ENCODE measurements at regions not wholly inside any gene's neighbourhood (a gene's known extent, or its start where the extent isn't known, plus 50 kb on each side); places are given as distances from the start of the nearest gene placed in this dataset.

DNA sequence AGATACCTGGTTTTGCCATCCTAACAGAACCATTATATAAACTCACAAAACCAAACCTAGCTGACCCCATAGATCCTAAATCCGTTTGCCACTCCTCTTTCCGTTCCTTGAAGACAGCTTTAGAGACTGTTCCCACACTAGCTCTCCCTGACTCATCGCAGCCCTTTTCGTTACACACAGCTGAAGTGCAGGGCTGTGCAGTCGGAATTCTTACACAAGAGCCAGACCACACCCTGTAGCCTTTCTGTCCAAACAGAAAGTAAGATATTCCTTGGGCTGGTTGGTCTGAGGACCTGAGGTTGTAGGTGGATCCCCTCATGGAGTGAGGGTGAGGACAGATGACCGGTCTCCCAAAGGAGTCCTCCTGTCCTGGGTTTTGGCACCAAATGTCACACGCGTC lies 56.7 kb upstream of the NAA35 start:
- no peak for DNase-seq

DNA sequence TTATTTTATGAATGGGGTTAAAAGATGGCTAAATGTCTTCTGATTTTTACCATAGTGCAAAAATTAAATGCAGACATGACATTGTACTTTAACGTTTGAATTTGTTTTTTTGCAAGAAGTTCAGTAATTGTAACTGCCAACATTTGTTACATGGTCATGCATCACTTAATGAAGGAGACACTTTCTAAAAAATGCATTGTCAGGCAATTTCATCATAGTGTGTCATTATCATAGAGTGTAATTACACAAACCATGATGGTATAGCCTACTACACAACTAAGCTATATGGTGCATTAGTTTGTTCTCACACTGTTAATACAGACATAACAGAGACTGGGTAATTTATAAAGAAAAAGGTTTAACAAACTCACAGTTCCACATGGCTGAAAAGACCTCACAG lies 50.0 kb upstream of the NAA35 start:
- DNase-seq: no peak
